ENCODE measurements at regions not wholly inside any gene's neighbourhood (a gene's known extent, or its start where the extent isn't known, plus 50 kb on each side); places are given as distances from the start of the nearest gene placed in this dataset.

- no peak for TF ChIP-seq POLR2AphosphoS5 (IDR thresholded peaks at IDR 0.05)
- TF ChIP-seq, protein P1, sequence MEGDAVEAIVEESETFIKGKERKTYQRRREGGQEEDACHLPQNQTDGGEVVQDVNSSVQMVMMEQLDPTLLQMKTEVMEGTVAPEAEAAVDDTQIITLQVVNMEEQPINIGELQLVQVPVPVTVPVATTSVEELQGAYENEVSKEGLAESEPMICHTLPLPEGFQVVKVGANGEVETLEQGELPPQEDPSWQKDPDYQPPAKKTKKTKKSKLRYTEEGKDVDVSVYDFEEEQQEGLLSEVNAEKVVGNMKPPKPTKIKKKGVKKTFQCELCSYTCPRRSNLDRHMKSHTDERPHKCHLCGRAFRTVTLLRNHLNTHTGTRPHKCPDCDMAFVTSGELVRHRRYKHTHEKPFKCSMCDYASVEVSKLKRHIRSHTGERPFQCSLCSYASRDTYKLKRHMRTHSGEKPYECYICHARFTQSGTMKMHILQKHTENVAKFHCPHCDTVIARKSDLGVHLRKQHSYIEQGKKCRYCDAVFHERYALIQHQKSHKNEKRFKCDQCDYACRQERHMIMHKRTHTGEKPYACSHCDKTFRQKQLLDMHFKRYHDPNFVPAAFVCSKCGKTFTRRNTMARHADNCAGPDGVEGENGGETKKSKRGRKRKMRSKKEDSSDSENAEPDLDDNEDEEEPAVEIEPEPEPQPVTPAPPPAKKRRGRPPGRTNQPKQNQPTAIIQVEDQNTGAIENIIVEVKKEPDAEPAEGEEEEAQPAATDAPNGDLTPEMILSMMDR (IDR thresholded peaks at IDR 0.05): no peak
These were observed 96.7 kb downstream of the TMX1 start for GRCh38 chr14:51336734-51337133.
